ENCODE measurements at regions not wholly inside any gene's neighbourhood (a gene's known extent, or its start where the extent isn't known, plus 50 kb on each side); places are given as distances from the start of the nearest gene placed in this dataset.

DNA sequence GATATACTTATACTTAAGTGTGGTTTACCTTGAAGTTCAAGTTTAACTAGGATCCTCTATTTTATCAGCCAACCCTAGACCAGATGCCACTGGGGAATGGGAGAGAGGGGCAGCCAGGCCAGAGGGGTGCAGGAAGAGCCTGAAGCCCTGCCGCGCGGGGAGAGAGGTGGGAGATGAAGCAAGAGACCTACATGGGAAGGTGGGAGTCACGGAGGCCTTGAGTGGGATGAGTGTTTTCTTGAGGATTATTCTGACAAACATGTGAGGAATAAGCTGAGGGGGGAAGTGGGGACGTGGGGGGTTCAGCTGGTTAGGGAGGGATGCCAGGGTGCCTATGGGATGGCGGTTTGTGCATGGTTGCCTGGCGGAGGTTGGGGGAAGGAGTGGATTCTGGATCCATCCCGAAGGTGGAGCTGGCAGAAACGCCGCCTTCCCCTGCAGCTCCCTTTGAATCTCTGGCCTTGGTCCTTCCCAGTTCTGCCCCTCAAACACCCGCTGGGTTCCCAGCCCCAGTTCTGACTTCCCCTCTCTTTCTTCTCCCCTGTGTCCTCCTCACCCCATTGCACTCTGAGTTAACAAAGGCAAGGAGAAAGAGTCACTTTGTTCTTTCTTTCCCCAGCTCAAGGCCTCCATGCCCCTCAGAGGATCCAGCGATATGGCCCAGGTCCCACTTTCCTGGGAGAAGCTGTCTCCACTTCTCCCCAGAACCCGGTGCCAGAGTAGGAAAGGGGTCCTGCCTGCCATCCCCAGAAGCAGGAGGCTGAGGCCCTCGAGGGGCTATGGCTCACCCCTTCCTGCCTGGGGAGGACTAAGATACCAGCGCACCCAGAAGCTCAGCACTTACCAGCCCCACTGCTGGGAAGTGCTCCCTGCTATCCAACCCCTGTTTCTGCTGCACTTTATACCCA is 274.2 kb downstream of the UACA start:
- H3K27ac ChIP-seq, result no peak overlapping the region
- no peaks in the 10 kb centered on the region for H3K79me2 ChIP-seq
- TF ChIP-seq, protein P1, sequence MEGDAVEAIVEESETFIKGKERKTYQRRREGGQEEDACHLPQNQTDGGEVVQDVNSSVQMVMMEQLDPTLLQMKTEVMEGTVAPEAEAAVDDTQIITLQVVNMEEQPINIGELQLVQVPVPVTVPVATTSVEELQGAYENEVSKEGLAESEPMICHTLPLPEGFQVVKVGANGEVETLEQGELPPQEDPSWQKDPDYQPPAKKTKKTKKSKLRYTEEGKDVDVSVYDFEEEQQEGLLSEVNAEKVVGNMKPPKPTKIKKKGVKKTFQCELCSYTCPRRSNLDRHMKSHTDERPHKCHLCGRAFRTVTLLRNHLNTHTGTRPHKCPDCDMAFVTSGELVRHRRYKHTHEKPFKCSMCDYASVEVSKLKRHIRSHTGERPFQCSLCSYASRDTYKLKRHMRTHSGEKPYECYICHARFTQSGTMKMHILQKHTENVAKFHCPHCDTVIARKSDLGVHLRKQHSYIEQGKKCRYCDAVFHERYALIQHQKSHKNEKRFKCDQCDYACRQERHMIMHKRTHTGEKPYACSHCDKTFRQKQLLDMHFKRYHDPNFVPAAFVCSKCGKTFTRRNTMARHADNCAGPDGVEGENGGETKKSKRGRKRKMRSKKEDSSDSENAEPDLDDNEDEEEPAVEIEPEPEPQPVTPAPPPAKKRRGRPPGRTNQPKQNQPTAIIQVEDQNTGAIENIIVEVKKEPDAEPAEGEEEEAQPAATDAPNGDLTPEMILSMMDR (IDR thresholded peaks at IDR 0.05), result no peak
- H3K9me3 ChIP-seq (ENCODE audit: control insufficient read depth, low read length), result no peaks in the 10 kb centered on the region
- H3K4me1 ChIP-seq, result no peaks in the 10 kb centered on the region
- H3K27me3 ChIP-seq (ENCODE audit: control insufficient read depth, insufficient read depth, low read length), result no peaks in the 10 kb centered on the region
- no peak overlapping the region for H3K4me3 ChIP-seq (ENCODE audit: low read depth, low read length)
- no peak overlapping the region for H3K9ac ChIP-seq
- no peaks in the 10 kb centered on the region for H3K36me3 ChIP-seq (ENCODE audit: control insufficient read depth, insufficient read depth, low read length)
- H3K4me2 ChIP-seq (ENCODE audit: low read length), result no peak overlapping the region
- no peak overlapping the region for H2AFZ ChIP-seq

DNA sequence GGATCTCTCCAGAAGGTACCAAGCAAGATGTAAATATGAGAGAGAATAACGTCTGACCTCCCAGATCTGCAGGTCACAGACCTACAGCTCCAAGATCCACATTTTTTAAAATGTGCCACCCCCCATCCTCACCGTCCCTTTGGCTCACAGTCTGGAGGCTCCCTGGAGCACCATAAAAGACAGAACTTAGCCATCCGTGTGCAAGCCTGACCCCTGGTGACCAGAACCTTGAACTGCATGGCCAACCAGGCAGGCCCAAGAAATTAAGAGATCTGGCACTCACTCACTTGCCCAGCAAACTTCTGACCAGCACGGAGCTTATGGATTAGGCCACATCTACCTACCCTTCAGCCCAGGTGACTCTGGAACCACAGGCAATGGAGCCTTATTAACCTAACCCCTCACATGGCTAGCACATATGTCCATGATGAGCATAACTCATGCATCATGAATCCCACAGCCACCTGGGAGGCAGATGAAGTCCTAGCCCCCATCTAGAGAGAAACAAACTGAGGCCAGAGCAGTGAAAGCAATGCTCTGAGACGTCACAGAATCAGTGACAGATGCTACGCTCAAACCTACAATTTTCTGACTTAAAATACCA is 275.3 kb downstream of the UACA start:
- Histone ChIP-seq H3K4me2 (ENCODE audit: low read length) (no peak overlapping the region), H3K4me3 (ENCODE audit: low read depth, low read length) (no peak overlapping the region), H3K36me3 (ENCODE audit: control insufficient read depth, insufficient read depth, low read length) (no peaks in the 10 kb centered on the region), H3K9ac (no peak overlapping the region), H3K4me1 (no peaks in the 10 kb centered on the region), H2AFZ (no peak overlapping the region), H3K9me3 (ENCODE audit: control insufficient read depth, low read length) (no peaks in the 10 kb centered on the region), H3K79me2 (no peaks in the 10 kb centered on the region), H3K27me3 (ENCODE audit: control insufficient read depth, insufficient read depth, low read length) (no peaks in the 10 kb centered on the region), H3K27ac (no peak overlapping the region)
- TF ChIP-seq, protein P1 (IDR thresholded peaks at IDR 0.05), result peak; percentile 86

DNA sequence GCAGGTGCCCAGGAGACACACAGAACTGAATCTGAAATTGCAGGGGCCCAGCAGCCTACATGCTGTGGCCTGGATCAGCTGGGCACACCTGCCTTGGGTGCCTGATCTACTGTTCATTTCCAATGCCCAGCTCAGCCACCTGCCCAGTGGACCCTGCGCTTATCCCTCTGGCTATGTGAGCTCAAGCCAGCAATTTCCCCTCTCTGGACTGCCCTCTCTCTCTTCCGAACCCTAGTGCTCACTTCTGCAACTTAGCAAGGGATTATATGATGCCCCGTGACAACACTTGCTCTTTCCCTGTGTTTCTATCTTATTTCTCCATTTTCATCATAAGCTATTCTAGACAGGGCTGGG is 276.0 kb downstream of the UACA start:
- Histone ChIP-seq H3K4me2 (ENCODE audit: low read length) (no peak overlapping the region), H3K9ac (no peak overlapping the region), H3K27ac (no peak overlapping the region), H3K9me3 (ENCODE audit: control insufficient read depth, low read length) (no peaks in the 10 kb centered on the region), H3K27me3 (ENCODE audit: control insufficient read depth, insufficient read depth, low read length) (no peaks in the 10 kb centered on the region), H2AFZ (no peak overlapping the region), H3K4me1 (no peaks in the 10 kb centered on the region), H3K79me2 (no peaks in the 10 kb centered on the region), H3K36me3 (ENCODE audit: control insufficient read depth, insufficient read depth, low read length) (no peaks in the 10 kb centered on the region), H3K4me3 (ENCODE audit: low read depth, low read length) (no peak overlapping the region)
- TF ChIP-seq, protein P1 (IDR thresholded peaks at IDR 0.05), result no peak

DNA sequence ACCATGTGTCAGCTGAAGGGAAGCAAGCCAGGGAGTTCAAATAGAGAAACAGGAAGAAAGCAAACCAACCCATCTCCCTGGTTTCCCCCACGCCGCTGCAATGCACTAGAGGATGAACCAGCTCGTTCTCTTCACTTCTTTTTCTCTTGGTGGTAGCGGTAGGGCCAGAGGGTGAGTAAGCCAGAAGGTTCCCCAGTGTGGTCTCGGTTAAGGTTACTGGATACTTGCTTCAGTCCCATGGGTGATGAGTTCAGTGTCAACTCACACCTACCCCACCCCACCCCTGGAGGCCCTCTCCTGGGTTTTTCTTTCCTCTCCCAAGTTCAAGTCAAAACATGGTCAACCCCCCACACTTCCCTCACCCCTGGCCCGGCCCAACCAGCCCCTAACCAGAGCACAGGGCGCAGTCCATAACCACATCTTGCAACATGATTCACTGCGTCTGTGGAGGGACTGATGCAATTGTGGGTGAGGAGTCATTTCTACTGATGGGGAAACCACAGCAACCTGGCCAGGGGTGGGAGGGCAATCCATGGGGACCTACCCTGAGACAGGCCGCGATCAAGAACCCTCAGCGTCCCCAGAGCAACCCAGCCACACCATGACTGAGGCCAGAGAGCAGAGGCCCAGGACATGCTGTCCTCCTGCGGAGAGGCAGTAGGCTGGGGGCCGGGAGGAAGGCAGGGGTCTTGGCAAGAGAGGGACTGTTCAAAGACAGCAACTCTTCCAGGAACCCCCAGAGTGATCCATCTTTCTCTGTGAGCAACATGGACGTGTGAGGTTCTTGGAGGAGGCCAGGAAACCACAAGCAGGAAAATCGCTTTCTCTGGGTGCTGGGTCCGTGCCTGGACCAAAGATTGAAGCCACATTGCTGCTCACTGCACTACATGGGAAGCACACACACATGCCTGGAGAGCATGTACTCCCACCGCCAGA is 276.6 kb downstream of the UACA start:
- H3K9ac ChIP-seq, result no peak overlapping the region
- H3K4me3 ChIP-seq (ENCODE audit: low read depth, low read length), result no peak overlapping the region
- no peaks in the 10 kb centered on the region for H3K4me1 ChIP-seq
- H3K27me3 ChIP-seq (ENCODE audit: control insufficient read depth, insufficient read depth, low read length), result no peaks in the 10 kb centered on the region
- H3K27ac ChIP-seq, result no peak overlapping the region
- no peaks in the 10 kb centered on the region for H3K36me3 ChIP-seq (ENCODE audit: control insufficient read depth, insufficient read depth, low read length)
- no peaks in the 10 kb centered on the region for H3K9me3 ChIP-seq (ENCODE audit: control insufficient read depth, low read length)
- no peak overlapping the region for H2AFZ ChIP-seq
- H3K79me2 ChIP-seq, result no peaks in the 10 kb centered on the region
- TF ChIP-seq, protein P1 (IDR thresholded peaks at IDR 0.05), result no peak
- no peak overlapping the region for H3K4me2 ChIP-seq (ENCODE audit: low read length)

Data from parathyroid adenoma (tissue), 2 donors.